GM19324 (cell line): ENCODE measurements at regions not wholly inside any gene's neighbourhood (a gene's known extent, or its start where the extent isn't known, plus 50 kb on each side); places are given as distances from the start of the nearest gene placed in this dataset.
"Not testable (repeated sequence)": the region's sequence is repeated elsewhere in the genome, so short reads cannot be mapped to it uniquely, and the experiment has no call there.

Experiments
- ATAC-seq: cut with Tn5 transposase; IDR thresholded peaks from one replicate; pipeline ENCODE4 v1.9.1; 2021; ENCODE audit warnings: mild to moderate bottlenecking, moderate library complexity; ENCODE audit not compliant: unreplicated experiment, low FRiP score

DNA sequence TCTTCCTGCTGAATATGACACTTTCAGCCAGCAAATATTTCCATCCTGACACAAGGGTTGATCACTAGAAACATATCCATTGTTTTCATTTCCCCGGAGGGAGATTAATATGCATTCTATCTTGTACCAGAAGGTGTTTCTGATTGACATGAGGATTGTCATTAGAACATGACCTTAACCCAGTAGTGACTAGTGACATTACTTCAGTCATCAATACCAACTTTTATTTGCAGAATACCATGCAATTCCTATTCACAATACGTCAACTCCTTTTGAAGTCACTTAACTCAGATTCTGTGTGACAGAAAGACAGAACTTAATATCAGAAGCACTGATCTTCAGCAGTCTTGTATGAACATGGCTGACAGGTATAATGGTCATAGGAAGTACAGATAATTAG is 1108.9 kb upstream of the CRIM1 start:
- no peak for ATAC-seq

DNA sequence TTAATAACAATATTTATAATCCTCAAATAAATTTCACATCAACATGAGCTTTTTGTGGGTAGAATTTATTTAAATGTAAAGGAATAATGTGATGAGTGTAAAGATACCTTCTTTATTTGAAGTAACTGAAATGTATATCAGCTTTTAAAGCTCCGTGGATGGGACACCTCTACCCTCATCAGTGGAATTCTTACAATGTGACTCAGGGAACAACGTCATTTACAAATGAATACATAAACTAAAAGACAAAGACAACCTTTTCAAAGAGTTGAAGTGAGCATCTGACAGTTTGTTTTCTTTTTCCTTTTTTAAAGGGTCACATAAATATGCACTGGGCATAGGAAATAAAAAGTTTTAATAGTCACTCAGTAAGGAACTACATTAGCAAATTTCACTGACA is 1127.0 kb upstream of the CRIM1 start:
- ATAC-seq = no peak

DNA sequence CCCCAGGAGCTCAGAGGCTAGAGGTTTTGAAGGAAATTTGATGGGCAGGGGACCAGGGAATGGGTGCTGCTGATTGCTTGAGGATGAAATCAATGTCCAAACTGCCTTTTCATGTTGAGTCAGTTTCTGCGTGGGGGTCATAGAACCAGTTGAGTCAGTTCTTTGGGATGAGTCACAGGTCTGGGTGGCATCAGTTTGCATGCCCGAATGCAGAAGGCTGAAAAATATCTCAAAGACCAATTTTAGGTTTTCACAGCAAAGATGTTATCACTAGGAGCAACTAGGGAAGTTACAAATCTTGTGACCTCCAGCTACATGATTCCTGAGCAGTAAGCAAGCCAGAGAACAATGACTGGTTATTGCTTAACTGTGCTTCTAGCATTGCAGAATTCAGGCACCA is 1135.1 kb upstream of the CRIM1 start:
- ATAC-seq = no peak

DNA sequence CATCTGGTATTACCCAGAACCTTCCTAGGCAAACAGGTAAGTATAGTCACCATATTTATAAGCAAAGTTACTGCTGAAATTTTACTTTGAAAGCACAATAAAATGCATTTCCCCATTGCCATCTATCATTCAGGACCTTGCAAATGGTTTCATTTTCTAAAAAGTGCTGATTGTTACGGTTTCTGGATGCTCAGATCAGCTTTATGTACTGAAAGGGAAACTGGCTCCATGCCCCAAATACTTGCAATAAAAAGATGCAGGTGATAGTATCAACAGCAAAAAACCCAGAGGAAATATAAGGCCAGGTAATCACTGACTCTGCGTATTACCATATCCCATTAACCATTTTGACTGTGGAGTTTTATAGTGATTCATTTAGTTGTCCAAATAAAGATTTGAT is 1150.7 kb upstream of the CRIM1 start:
- ATAC-seq = no peak

DNA sequence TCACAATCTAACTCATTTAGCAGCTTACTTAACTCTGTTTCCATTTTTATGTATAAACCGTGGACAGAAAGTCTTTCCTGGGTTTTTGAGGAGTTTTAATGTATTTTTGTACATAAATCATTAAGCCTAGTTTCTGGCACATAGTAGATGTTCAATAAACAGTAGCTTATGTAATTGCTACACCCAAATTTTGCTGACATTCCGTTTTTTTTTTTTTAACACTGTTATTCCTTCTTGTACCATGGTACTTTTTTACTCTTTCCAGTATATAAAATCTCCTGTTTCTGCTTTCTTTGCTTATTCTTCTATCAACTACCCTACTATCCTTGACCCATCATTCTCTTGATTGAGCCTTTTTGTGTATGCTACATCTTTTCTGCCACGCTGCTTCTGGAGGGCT is 1151.3 kb upstream of the CRIM1 start:
- no peak for ATAC-seq

DNA sequence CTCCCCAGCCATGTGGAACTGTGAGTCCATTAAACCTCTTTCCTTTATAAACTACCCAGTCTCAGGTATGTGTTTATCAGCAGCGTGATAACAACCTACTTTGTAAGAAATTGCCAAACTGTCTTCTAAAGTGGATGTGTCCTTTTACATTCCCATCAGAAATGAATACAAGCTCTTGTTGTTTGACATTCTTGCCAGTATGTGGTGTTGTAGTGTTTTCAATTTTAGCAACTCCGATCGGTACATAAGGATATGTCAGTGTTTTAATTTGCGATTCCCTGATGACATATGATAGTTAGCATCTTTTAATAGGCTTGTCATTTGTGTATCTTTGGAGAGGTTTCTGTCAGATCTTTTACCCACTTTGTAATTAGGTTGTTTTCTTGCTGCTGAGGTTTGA is 1156.3 kb upstream of the CRIM1 start:
- ATAC-seq = no peak

DNA sequence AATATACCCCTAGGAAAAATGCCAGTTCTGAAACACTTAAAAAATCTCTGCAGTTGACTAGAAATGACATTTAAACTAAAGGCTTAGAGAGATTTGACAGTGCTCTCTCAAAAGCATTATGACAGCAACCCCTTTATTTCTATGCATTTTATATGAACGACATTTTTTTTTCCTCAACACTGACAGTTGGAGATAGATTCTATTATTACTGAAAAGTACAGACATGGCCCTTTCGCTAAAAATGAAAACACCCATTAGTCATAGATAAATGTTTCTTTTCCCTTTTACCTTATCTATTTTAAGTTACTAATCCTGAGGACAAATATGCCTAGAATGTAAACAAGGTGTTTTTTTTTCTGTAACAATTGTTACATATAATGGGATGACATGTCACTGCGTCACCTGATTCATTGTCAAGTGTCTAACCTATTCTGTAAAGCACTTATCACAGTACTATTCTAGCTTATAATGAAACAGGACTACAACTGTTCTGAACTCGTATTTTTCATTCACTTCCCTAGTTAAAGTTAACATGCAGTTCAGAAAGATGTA is 1169.6 kb upstream of the CRIM1 start:
- no peak for ATAC-seq

DNA sequence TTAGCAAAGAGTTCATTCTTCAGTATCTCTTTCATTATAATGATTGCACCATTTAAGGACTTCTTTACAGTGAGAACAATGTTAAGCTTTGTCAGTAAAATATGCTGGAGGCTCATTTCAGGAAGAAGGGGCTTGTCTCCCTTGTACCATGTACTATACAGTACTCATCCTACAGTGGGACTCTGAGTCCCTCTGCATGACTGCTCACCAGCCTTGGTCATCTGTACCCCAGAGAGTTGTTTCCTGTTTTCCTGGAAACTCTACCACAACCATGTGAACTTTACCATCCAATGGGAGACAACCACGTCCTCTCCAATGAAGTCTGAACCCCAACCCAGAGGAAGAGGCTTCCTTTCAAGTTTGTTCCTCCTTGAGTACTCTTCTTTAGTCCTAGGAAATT is 1171.1 kb upstream of the CRIM1 start:
- ATAC-seq = no peak

DNA sequence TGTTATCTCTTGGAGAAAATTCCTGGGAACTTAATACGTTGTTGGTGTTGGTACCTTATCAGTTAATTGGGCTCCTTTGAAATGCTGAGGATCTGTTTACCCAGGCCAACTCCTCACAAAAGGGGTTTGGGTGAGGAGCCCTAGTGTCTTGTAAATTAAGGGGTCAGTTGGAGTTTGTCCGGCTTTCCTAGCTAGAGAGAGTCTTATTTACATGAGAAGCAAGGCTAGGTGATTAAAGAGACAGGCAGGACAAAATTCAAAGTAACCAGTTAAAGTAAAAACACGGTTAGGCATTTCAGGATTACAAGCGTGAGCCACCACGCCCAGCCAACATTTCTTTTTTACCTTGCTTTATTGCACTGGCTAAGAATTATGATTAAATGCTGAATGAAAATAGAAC is 1178.9 kb upstream of the CRIM1 start:
- ATAC-seq = not testable (repeated sequence)

DNA sequence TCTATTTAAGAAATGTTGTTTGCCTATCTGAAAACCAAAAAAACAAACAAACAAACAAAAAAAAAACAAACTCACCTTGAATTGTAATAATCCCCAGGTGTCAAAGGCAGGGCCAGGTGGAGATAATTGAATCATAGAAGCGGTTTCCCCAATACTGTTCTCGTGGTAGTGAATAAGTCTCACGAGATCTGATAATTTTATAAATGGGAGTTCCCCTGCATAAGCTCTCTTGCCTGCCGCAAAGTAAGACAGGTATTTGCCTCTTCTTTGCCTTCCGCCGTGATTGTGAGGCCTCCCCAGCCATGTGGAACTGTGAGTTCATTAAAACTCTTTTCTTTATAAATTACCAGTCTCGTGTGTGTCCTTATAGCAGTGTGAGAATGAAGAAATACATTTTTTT is 1180.7 kb upstream of the CRIM1 start:
- ATAC-seq = no peak

DNA sequence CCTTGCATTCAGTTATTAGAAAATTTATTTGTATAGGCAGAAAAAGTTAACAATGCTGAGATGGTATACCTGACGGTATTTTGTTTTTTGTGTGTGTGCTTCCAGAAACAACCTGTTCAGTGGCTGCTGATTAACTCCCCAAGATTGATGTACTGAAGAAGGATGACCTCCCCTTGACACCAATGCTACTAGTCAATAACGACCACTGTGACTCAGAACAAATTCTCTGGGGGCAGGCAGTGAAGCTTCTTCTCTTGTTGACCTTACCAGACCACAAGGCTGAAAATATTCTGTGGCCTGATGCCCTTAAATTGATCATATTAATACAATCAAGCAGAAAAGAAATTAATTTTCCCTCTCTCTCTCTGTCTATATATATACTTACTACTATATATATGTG is 1182.9 kb upstream of the CRIM1 start:
- no peak for ATAC-seq

DNA sequence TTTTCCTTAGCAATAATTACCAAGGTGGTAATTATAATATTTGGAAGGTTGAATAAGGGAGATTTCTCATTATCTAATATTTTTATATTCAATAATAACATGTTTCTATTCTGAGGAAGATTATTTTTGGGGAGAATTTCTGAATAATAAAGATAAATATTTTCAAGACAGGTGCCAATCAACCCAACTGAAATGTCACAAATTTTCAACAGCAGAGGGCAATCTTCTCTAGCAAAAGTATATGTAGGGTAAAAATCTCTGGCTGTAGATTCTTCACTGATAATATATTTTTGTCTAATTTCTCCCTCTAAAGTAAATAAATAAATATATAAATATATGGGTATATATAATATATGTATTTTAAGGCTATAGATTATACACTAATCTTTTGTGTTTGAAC is 1187.2 kb upstream of the CRIM1 start:
- no peak for ATAC-seq

DNA sequence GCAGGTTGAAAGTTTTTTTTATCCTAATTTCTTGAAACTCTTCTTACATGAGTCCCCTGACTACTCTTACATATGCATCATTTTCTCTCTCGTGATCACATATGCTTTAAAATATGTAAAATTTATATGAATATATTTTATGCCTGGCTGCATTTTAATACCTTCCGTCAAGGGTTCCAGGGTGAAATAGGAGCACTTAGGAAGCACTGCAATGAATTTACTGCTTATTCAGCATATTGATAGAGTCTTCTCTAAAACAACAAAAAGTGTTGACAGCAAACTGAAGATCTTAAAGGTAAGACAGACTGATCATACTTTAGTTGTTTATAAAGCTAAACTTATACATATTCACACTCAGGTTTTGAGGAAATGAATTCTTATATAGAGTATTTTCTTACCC is 1191.6 kb upstream of the CRIM1 start:
- no peak for ATAC-seq

DNA sequence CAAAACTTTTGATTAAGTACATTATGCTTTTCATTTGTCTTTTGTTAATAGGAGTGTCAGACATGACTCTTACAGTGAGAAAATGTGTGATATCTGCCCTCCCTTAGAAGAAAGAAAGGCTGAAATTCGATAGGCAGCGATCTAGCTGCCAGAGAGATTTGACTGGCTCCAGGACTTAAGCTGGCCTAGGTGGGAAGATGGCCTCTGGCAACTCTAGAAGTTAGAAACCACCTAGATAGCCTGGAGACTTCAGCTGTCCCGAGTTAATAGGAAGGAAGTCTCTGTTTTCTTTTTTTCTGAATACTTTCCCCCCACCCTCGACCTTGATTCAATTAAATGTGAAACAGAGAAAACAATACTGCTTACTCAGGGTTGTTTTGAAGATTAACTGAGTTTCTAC is 1194.7 kb upstream of the CRIM1 start:
- no peak for ATAC-seq

DNA sequence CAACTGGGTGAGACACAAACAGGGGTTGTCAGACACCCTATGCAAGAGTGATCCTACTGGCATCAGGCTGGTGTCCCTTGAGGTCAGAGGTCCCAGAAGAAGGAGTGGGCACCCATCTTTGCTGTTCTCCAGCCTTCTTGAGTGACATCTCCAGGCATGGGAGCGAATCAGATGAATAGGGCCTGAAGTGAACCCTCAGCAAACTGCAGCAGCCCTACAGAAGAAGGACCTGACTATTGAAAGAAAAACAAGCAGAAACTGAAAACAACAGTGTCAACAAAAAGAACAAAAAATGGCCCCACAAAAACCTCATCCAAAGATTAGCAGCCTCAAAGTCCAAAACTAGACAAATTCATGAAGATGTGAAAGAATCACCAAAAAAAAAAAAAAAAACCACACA is 1229.7 kb upstream of the CRIM1 start:
- ATAC-seq = no peak

DNA sequence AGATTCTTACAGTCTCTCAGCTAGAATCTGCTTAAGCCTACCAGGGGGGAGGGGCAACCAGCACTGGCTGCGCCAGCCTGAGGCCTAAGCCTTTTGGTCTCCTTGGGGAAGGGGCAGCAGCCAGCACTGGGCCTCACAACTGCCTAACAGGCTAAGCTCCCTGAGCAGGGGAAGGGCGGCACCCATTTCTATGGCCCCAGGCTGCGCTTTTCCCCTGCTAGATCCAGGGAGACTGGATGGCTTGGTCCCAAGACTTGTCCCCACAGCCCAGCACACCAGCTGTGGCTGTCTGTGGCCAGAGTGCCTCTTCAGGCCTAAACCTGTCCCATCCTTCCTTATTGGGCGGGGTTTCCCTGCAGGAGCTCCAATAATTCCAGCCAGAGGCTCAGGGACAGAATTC is 1230.3 kb upstream of the CRIM1 start:
- ATAC-seq = no peak

DNA sequence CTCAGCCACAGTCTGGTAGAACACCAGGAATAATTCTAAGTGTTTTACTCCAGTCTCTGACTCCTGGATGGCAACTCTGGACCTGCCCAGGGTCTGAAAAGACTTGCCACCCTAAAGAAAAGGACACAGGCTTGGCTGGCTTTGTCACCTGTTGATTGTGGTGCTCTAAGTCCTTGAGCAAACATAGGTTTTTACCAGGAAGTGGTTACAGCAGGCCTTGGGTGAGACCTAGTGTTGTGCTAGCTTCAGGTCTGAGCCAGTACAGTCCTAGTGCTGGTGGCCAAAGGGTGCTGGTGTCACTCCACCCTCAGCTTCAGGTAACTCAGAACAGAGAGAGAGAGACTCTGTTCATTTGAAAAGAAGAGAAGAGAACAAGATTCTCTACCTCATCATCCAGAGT is 1239.4 kb upstream of the CRIM1 start:
- ATAC-seq = no peak

DNA sequence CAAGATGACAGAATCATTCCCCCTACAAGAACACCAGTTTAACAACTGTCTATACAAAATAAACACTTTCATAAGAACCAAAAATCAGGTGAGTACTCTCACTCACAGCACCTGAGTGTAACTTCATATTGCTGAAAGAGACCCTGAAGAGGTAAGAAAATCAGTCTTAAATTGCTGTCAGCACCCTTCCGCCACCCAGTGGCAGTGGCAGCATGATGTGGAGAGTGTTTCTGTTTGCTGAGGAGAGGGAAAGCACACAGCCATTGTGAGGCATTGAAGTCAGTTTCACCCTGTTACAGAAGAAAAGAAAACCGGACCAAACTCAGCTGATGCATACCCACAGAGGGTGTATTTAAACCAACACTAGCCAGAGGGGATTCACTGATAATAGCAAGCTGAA is 1240.8 kb upstream of the CRIM1 start:
- no peak for ATAC-seq

DNA sequence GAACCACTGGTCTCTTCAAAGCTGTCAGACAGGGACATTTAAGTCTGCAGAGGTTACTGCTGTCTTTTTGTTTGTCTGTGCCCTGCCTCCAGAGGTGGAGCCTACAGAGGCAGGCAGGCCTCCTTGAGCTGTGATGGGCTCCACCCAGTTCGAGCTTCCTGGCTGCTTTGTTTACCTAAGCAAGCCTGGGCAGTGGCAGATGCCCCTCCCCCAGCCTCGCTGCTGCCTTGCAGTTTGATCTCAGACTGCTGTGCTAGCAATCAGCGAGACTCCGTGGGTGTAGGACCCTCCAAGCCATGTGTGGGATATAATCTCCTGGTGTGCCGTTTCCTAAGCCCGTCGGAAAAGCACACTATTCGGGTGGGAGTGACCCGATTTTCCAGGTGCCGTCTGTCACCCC is 1243.2 kb upstream of the CRIM1 start:
- ATAC-seq = not testable (repeated sequence)

DNA sequence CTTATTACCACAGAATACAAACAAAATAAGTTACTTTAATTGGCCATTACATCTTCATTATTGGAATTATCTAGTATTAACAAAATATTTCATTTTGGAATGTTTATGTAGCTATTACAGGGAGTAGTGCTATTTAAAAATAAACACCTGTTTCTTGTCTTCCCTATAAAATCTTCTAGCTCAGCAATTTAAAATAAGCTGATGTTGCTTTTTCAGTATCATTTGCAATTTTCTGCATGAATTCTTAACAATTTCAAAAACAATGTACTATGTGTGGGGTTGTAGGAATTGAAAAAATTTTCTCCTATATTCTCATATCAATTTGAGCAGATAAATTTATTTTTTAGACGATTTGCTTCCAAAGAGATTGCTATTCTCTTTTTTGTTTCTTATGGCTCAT is 1251.3 kb upstream of the CRIM1 start:
- no peak for ATAC-seq

DNA sequence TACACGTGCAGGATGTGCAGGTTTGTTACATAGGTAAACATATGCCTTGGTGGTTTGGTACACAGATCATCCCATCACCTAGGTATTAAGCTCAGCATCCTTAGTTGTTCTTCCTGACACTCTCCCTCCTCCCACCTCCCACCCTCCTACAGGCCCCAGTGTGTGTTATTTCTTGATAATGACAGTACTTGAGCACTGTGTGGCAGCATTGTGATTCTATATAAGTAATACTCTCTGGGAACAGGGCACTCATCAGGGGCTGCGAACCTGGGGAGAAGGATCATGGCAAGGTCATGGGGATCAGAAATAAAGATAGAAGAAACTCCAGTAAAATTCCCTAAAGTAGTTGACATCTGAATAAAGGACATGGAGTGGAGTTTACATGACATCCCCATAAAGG is 1256.2 kb upstream of the CRIM1 start:
- no peak for ATAC-seq

DNA sequence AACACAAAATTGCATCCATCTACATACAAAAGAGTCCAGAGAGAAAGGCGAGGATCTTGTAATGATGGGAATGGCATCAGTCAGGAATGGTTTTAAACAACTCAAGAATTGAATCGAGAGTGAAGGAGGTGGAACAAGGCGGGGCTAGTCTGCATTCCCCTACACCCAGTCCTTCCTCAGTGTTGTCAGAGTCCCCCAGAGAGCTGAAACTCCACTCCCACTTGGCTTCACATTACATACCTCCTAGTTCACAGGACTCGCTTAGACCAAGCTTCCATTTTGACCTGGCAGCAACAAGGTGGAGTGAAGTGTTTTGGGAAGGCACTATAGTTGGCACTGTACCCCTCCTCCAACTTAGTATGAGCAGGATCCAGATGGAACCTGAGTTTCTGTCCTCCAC is 1273.5 kb upstream of the CRIM1 start:
- ATAC-seq = no peak

DNA sequence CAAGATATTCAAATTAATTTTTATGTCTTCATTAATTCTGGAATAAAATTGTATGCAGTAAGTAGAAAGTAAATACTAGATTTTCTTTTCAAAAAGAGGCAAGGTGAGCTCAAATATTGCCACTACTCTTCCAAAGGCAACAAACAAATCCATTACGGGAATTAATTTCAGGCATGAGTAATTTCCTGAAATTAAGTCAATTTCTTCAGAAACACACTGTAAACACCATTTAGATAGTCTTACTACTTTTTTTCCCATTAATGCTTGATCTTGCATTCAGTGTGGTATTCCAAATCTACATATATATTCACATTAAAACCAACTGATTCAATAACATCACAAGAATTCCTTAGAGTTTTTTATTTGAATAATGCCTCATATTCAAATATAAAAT is 1274.0 kb upstream of the CRIM1 start:
- ATAC-seq = no peak
